GM12878 (cell line): ENCODE measurements at regions not wholly inside any gene's neighbourhood (a gene's known extent, or its start where the extent isn't known, plus 50 kb on each side); places are given as distances from the start of the nearest gene placed in this dataset.

Experiments used
- EZH2 ChIP-seq: IDR thresholded peaks from 2 replicates; pipeline ENCODE4 v1.6.1; 2012; ENCODE audit warnings: low read depth, mild to moderate bottlenecking, control low read depth, inconsistent platforms, low read length, borderline replicate concordance; ENCODE audit not compliant: control insufficient read depth
- POLR2AphosphoS5 ChIP-seq: IDR thresholded peaks from 2 replicates; pipeline ENCODE4 v1.6.1; 2011; ENCODE audit warnings: mild to moderate bottlenecking, low read length, inconsistent platforms
- RAD21 ChIP-seq: IDR thresholded peaks from 2 replicates; pipeline ENCODE4 v1.6.1; 2011; ENCODE audit warnings: mild to moderate bottlenecking, low read depth, low read length, moderate library complexity; ENCODE audit not compliant: insufficient read depth
- SP1 ChIP-seq: IDR thresholded peaks from one replicate; pipeline ENCODE4 v1.6.1; 2011; ENCODE audit warnings: low read depth, low read length
- ZBTB33 ChIP-seq: fragments of 450-650 bp; IDR thresholded peaks from 2 replicates; pipeline ENCODE4 v1.6.1; 2017; ENCODE audit warnings: mild to moderate bottlenecking
- TF ChIP-seq, protein P1 (sequence below), 3 experiments: IDR thresholded peaks in 2 of 3; conservative IDR thresholded peaks in 1 of 3; 2 replicates each; pipeline ENCODE4 v1.5.1; 2011; ENCODE audit warnings: low read depth in 3 of 3, low read length in 3 of 3, mild to moderate bottlenecking in 3 of 3, control low read depth in 2 of 3, moderate library complexity in 2 of 3, inconsistent platforms in 1 of 3, mixed read lengths in 1 of 3; ENCODE audit not compliant: control insufficient read depth in 2 of 3, insufficient read depth in 1 of 3; ENCODE audit errors: extremely low read depth in 1 of 3

GRCh38 chr2:74777161-74777900, 56.6 kb upstream of the HK2 start:
- TF ChIP-seq, protein P1, sequence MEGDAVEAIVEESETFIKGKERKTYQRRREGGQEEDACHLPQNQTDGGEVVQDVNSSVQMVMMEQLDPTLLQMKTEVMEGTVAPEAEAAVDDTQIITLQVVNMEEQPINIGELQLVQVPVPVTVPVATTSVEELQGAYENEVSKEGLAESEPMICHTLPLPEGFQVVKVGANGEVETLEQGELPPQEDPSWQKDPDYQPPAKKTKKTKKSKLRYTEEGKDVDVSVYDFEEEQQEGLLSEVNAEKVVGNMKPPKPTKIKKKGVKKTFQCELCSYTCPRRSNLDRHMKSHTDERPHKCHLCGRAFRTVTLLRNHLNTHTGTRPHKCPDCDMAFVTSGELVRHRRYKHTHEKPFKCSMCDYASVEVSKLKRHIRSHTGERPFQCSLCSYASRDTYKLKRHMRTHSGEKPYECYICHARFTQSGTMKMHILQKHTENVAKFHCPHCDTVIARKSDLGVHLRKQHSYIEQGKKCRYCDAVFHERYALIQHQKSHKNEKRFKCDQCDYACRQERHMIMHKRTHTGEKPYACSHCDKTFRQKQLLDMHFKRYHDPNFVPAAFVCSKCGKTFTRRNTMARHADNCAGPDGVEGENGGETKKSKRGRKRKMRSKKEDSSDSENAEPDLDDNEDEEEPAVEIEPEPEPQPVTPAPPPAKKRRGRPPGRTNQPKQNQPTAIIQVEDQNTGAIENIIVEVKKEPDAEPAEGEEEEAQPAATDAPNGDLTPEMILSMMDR (IDR thresholded peaks at IDR 0.05 in 2 of 3, conservative IDR thresholded peaks at IDR 0.05 in 1 of 3; ENCODE audit: control insufficient read depth in 2 of 3, extremely low read depth in 1 of 3, insufficient read depth in 1 of 3, low read depth in 3 of 3, low read length in 3 of 3), result no peak
- no peak for TF ChIP-seq ZBTB33
- no peak for TF ChIP-seq RAD21
- no peak for TF ChIP-seq SP1
- TF ChIP-seq POLR2AphosphoS5, result no peak
- TF ChIP-seq EZH2, result no peak
